GM18907 (cell line): ENCODE measurements at regions not wholly inside any gene's neighbourhood (a gene's known extent, or its start where the extent isn't known, plus 50 kb on each side); places are given as distances from the start of the nearest gene placed in this dataset.
"Not testable (repeated sequence)": the region's sequence is repeated elsewhere in the genome, so short reads cannot be mapped to it uniquely, and the experiment has no call there.

Source experiments
- ATAC-seq: cut with Tn5 transposase; IDR thresholded peaks from one replicate; pipeline ENCODE4 v1.9.1; 2021; ENCODE audit warnings: mild to moderate bottlenecking, moderate library complexity; ENCODE audit not compliant: unreplicated experiment

DNA sequence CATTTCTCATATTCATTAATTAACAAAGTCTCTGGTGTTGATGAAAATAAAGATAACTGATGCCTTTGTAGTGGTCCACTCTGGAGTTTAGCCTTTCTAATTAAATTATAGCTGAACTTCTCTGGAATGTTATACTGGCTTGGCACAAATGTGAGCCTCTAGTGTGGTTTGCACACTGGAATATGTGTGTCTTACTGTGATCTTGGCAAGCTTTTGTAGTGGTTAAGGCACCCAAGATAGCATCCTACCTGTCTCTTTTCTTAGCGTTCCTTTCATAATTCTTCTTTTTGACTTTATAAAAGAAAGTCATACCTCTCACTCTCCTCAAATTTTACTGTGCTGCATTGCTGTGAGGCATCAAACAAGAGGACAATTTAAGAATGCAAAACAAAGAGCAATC lies 107.4 kb downstream of the UTRN start:
- ATAC-seq, result no peak

DNA sequence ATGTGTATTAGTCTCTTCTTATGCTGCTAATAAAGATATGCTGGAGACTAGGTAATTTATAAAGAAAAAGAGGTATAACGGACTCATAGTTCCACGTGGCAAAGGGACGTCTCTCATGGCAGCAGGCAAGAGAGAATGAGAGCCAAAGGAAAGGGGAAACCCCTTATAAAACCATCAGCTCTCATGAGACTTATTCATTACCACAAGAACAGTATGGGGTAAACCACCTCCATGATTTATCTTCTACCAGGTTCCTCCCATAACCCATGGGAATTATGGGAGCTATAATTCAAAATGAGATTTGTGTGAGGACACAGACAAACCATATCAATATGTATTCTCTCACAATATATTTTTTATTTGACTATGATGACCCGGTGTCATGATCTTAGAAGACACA lies 109.1 kb downstream of the UTRN start:
- no peak for ATAC-seq

DNA sequence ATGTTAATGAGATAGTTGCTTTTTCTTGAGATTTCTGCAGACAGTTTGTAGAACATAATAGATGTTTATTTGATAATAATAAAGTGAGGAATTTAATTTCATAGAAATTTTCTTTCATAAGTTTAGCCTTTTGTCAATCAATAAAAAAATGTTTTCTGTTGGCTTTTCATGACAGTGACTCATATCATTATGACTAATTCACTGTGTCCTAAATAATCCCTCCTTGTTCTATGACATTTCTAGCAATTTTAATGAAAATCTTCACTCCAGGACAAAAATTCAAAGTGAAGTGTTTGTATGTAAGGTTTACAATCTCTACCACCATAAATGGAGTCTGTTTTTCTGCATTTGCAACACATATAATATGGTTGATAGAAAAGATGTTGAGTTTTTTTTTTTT lies 109.9 kb downstream of the UTRN start:
- no peak for ATAC-seq

DNA sequence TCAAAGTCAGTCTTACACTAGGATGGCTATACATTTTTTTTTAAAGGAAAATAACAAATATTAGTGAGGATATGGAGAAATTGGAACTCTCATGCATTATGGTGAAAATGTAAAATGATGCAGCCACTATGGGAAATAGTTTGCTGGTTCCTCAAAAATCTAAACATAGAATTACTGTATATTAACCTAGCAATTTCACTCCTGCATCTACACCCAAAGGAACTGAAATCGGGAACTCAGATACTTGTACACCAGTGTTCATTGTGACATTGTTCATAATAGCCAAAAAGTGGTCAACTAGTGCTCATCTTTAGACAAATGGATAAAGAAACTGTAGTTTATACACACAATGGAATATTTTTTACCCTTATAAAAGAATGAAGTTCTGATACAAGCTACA lies 110.7 kb downstream of the UTRN start:
- no peak for ATAC-seq

DNA sequence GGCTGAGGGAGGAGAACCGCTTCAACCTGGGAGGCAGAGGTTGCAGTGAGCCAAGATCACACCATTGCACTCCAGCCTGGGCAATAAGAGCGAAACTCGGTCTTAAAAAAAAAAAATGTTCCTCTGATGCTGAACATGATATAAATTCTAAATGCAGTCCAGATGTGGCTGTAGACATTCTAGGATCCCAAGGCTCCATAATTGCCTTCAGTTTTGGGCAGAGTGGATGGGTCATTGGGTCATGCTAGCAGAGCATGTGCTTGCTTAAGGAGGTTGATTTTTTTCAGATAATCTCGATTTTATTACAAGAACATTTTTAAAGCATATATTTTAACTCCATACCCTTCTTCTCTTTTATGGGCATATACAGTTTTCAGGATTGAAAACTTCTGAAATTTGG lies 112.0 kb downstream of the UTRN start:
- ATAC-seq, result no peak

DNA sequence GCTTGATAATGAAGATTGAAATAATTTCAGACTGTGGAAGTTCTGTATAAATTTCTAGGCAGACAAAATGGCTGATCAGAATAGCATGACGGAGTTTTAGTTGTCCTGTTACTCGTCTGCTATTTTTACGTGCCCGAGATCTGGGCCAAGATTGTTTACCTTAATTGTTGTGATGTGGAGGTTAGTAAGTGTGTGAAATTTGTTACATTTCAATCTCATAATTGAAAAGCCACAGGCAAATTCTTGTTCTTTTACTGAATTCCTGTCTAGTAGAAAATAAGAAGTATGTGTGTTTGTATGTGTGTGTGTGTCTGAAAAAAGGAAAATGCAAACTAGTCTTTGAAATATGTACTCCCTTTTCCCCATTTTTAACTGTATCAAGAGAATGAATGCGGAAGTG lies 115.2 kb downstream of the UTRN start:
- ATAC-seq, result no peak

DNA sequence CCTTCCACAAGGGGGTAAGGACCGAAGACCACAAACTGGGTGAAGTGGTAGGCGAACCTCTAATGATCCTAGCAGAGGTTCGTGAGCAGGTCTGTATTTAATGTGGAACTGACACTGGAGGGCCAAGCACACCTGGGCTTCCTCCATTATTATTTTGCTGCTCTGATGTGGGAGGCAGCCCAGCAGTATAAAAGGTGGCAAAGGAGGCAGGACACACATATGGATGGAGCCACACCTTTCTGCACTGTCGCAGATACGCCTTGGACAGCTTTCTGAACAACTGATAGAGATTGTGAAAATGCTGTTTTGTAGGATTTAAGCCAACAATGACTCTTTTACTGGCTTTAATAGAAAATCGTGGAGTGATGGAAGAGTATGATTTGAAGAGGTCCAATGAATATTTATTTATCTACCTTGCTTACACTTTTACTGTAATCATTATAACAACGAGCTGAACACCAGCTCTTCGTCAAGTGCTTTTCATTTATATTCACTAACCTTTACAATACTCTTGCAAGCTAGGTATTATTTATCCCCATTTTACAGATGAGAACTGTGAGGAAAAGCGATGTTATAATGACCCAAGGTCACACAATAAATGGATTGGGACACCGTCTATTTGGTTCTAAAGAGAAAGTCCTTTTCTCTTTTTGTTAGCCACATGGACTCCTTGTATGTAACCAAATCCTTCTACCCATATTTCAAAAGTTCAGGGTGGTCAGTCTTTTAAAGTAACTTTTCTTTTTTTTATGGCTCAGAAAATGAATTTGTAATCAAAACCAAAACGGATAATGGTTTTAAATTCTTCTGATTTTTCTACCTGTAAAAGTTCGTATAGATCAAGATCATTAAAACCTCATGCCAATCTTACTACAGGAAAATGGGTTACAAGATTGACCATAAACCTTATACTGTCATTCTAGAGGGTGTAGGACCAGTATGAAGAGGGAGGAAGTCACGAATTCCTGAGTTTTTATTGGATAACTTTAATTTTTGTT lies 116.9 kb downstream of the UTRN start:
- no peak for ATAC-seq

DNA sequence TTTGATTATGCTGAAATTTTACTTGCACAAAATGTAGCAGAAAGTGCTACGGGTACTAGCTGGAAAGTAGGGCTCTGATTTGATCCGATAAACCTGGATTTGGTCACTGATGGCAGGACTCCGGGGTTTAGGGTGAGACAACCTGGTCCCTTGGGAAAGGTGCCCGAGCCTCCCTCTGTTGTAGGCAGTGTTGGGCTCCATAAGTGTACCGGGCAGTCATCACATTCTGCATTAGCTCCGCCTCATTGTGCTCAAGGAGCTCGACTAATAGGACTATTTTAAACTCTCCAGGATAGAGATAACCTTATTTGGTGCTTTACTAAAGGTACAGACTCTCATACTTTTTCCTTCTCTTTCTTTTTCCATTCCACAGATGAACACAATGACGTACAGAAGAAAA lies 117.6 kb downstream of the UTRN start:
- no peak for ATAC-seq

DNA sequence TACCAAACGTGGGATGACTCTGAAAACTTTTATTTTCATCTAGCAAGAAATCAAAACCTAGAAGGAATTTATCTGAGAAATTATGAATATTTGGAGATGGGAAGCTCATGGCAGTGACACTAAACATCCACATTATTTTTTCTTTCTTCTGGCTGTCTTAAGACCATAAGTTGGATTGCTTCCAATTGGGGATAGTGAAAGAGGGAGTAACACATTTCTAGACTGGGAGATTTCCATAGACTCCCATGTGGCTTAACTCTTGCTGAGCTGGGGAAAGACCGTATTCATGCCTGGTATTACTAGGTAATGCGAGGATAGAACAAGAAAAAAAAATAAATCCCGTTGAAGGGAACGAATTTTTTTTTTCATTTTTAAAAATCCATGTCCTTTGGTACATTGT lies 120.0 kb downstream of the UTRN start:
- ATAC-seq, result no peak

DNA sequence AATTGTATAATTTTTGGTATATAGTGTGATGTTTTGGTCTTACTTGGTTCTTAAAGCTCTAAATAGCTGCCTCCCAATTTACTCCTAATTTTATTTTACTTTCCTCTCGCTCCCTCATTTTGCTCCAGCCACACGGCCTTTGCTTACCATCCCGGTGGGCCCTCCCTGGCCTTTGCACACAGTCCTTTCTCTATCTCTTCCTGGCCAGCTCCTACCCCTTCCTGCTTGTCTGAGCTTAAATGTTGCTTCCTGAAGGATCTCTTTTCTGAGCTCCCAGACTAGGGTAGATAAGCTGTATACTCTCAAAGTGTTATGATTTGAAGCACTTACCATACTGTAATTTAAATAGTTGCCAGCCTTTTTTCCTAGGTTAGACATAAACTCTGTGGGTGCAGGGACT lies 121.7 kb downstream of the UTRN start:
- ATAC-seq, result no peak

DNA sequence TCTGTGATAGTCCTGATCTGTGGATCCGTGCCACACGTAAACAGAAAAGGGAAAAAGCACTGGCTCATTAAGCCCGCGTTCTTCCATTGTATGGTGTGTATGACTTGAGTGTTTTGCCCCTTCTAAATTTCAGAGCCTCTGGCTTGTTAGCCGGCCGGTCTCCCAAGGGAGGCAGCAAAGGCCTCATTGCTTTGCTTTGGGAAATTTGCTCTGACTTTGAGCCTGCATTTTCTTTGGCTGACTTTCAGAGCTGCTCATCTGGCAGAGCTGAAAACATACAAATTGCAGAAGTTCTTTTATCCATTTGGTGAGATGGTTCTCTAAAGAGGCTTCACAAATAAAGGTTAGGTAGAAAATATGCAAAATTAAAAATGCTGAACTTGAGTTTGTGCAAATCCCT lies 123.0 kb downstream of the UTRN start:
- ATAC-seq, result no peak

DNA sequence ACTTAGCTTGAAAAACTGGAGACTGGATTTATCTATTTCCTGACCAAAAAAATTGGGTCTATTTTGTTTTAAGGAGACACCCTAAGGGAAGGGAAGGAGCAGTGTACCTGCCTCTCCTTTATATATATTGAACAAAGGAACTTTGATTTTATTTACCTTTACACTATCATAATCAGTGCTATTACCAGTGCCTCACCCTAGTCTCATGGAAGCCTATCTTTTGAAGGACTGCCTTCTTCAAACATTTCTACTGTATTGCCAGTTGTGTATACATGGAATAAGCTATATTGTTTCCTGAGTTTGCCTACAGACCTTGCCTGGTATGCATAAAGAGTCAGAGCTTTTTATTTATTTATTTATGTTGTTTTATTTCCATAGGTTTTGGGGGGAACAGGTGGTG lies 124.9 kb downstream of the UTRN start:
- no peak for ATAC-seq

DNA sequence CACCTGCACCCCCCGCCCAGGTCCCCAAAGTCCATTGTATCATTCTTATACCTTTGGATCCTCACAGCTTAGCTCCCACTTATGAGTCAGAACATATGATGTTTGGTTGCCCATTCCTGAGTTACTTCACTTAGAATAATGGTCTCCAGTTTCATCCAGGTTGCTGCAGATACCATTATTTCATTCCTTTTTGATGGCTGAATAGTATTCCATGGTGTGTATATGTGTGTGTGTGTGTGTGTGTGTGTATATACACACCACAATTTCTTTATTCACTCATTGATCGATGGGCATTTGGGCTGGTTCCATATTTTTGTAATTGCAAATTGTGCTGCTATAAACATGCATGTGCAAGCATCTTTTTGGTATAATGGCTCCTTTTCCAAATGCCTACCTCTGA lies 125.4 kb downstream of the UTRN start:
- not testable (repeated sequence) for ATAC-seq

DNA sequence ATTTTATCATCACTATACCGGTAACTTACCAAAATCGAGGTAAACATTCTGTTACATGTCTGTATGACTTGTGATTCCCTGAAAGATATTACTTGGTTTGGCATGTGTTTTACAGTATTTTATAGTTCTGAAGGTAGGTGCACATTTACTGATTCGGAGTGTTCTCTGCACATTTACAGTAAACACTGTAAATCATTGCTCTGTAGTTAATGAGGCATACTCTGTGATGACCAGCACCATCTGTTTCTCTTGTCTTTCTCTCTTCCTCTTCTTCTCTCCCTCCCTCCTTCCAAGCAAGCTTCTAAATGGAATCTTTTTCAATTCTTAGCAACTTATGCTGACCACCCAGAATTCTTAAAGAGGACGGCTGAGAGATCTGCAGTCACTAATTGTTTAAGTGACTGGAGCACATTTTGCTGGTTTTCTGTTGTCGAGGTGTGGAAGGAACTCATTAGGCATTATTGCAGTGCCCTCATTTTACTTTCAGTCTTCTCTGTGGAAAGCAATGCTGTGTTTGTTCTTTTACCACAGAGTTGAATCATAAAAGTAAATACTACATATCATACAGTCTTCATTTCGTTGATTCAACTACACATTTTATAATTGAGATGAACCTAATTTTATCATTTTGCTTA lies 126.5 kb downstream of the UTRN start:
- peak; percentile 84 for ATAC-seq

DNA sequence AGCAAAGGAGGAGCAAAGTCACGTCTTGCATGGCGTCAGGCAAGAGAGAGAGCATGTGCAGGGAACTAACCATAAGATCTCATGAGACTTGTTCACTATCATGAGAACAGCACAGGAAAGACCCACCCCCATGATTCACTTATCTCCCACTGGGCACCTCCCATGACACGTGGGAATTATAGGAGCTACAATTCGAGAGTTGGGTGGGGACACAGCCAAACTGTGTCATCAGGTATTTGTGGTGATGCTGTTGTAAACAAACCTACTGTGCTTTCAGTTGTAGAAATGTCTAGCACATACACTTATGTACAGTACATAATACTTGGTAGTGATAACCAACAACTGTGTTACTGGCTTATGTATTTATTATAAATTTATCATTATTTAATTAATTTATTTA lies 128.3 kb downstream of the UTRN start:
- no peak for ATAC-seq

DNA sequence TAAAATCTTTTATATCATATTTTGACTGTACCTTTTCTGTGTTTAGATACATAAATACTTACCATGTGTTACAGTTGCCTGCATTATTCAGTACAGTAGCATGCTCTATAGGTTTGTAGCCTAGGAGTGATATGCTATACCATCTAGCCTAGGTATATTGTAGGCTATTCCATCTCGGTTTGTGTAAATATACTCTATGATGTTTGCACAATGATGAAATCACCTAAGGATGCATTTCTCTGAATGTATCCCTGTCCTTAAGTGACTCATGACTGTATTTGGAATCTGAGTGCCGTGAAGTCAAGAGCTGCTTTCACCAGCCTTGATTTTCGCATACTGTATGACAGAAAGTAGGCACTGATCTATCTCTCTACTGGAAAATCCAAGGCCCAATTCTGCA lies 129.9 kb downstream of the UTRN start:
- no peak for ATAC-seq

DNA sequence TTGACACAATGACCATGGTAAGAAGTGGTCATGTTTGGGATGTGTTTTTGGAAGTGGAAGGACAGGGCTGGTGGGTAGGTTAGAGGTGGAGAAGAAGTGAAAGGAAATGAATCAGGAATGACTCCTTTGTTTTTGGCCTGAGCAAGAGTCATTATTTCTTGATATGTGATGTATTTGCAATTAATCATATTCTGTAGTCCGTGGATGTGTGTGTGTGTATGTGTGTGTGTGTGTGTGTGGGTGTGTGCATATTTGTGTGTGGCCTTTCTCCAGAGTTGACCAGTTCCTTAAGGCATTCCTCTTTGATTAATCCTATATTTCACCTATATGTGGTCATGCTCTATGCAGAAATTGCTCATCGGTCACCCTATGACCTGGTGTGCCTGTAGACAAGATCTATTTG lies 130.7 kb downstream of the UTRN start:
- ATAC-seq, result no peak

DNA sequence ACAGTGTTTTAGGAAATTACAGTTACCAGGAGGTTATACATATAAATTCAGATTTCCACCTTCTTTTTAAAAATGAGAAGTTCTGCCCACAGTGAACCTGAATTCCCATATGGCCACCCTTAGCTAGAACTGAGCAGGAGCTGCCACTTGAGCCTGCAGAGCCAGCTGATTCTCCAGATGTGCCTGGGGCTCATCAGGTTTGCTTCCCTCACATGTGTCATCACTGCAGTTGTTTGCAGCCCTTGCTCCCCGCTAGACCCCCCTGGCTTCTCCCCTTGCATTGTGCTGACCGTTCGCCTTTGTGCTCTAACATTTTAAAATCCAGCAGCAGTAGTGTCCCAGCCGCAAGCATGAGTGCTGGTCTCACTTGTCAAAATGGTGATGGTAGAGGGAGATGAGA lies 131.1 kb downstream of the UTRN start:
- ATAC-seq, result no peak

DNA sequence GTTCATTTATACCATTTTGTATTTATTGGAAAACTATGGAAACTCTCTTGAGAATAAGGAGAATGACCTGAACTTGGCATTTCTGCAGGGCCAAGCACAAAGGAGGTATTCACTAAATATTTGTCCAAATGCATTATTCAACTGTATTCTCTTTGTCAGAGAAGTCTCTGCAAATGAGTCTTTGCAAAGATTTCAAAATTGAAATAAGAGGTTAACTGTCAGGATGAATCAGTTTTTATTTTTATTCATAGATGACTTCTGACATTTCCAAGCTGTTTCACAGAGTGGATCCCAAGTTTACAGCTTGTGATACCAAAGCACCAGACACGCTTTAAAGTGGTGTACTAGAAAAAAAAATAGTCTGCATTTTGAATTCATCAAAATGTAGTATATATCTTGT lies 131.6 kb downstream of the UTRN start:
- ATAC-seq, result no peak

DNA sequence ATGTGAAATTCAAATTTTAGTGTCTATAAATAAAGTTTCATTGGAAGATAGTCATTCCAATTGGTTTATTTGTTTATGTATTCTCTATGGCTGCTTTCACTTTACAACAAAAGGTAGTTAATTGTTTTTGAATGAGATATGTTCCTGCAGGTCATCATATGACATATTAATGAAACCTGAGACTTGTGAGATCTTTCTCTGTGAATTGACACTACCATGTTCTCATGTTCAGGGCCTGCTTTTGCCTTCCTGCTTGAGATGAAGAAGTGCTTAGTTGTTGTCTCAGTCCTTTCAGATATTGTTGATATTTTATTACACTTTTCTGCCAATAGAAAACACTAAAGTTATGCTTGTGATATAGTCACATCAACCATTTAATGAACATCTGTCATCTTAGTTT lies 132.5 kb downstream of the UTRN start:
- no peak for ATAC-seq

DNA sequence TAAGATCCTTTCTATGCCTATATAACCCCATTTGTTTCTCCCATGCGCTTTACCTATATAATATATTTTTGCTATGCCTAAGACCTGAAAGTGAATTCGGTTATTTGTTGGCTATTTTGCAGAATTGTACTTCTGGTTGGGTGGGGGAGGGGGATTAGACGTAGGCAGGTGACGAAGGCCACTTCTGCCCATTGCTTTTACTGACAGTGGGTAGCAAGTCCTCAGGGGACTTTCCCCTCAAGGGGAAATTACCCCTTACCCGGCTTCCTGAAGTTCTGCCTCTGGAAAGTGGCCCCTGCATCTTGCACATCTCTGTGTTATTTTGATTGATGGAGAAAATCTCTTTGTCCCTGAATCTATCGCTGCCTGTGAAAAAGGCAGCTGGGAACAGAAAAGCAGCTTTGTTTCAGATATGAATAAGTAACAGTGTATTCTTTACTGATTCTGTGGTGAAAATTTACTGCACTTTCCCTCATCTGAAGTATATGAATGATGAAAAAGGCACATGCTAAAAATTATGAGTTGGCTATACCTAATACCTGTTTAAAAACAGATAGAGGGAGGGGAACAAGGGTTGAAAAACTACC lies 133.9 kb downstream of the UTRN start:
- ATAC-seq, result no peak

DNA sequence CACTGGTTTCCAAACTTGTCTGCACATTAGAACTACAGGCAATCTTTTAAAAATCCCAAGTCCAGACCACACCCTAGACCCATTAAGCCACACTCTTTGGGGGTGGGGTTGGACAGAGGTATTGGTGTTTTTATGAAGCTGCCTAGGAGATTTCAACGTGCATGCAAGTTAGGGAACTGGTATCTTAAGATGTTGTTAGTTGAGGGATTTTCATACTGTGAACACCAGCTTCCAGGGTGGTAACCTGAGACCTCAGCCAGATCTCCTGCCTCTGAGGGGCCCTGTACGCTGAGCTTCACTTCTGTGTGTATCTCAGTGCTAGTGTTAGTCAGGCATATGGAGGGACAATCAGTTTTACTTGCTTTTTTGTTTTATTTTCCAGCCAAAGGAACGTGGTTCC lies 138.0 kb downstream of the UTRN start:
- no peak for ATAC-seq
